ENCODE measurements at regions not wholly inside any gene's neighbourhood (a gene's known extent, or its start where the extent isn't known, plus 50 kb on each side); places are given as distances from the start of the nearest gene placed in this dataset.

DNA sequence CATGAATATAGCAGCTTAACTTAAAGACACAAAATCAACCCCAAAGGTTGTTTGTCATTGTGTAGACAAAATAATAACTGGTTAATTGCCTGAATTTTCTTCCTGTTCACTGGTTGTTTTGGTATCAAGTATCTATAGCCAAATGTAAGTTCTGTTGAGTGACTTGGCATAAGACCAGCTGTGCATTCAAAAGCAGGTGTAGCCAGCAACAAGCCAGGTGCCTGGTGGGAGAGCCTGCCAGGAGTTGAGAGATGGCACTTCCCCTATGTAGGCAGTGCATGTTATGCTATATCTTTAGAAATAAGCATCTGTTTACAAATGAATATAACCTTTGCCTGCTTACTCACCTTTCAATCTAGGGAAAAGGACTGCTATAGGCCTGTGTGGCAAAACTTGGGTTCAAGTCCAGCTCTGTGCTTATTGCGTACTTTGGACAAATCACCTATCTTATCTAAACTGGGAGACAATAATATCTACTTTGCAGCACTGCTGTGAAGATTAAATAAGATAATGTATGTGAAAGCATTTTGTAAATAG lies 84.9 kb upstream of the TBL1XR1 start:
- CTCF ChIA-PET (ENCODE audit: partially characterized antibody): interaction anchor here (0.6 kb wide), 1 partner anchor 10 kb away, joined by 3 read pairs; no protein-coding TSS in a partner anchor
- H3K18ac ChIP-seq (ENCODE audit: extremely low read depth, low read length): no peak overlapping the region
- H2BK120ac ChIP-seq (replicated peaks; ENCODE audit: low read depth, low read length): no peak overlapping the region
- no peaks in the 10 kb centered on the region for H3K79me1 ChIP-seq (ENCODE audit: low read depth, low read length)
- DNase-seq (ENCODE audit: low read depth in 1 of 2, low spot score in 2 of 2) (no peak), FAIRE-seq (no peak)
- H4K5ac ChIP-seq (ENCODE audit: insufficient read length, low read depth, low read length): no peak overlapping the region
- H3K14ac ChIP-seq (ENCODE audit: insufficient read length): no peak overlapping the region
- H3K9ac ChIP-seq (replicated peaks in 1 of 4; ENCODE audit: extremely low read depth in 1 of 4, low read depth in 3 of 4, low read length in 3 of 4): no peak overlapping the region
- H3K27ac ChIP-seq (ENCODE audit: low read depth, low read length): no peak overlapping the region
- H3K23ac ChIP-seq (ENCODE audit: insufficient read length): no peak overlapping the region
- H2AFZ ChIP-seq (ENCODE audit: low read length): no peak overlapping the region
- H3K56ac ChIP-seq (replicated peaks; ENCODE audit: insufficient read length, low read depth, low read length): no peak overlapping the region
- no peak overlapping the region for H3K4ac ChIP-seq (replicated peaks; ENCODE audit: insufficient read length, low read depth, low read length)
- no peak for TF ChIP-seq POLR2AphosphoS5 (IDR thresholded peaks at IDR 0.05; ENCODE audit: low read depth, low read length)
- TF ChIP-seq GTF2F1 (IDR thresholded peaks at IDR 0.05; ENCODE audit: borderline replicate concordance, low read depth, low read length): no peak
- no peak for TF ChIP-seq CBX5 (IDR thresholded peaks at IDR 0.05; ENCODE audit: low read depth, low read length)
- no peak for TF ChIP-seq SP4 (IDR thresholded peaks at IDR 0.05; ENCODE audit: low read length)
- no peak for TF ChIP-seq JUND (IDR thresholded peaks at IDR 0.05; ENCODE audit: low read length)
- no peak for TF ChIP-seq KDM4A (IDR thresholded peaks at IDR 0.05; ENCODE audit: low read depth, low read length, severe bottlenecking)
- TF ChIP-seq RXRA (IDR thresholded peaks at IDR 0.05; ENCODE audit: insufficient read depth, low read depth, low read length): no peak
- no peak for TF ChIP-seq CHD2 (IDR thresholded peaks at IDR 0.05; ENCODE audit: low read length)
- no peak for TF ChIP-seq JUN (IDR thresholded peaks at IDR 0.05; ENCODE audit: low read depth, low read length)
- no peak for TF ChIP-seq YY1 (IDR thresholded peaks at IDR 0.05; ENCODE audit: low read depth, low read length)
- TF ChIP-seq TCF12 (IDR thresholded peaks at IDR 0.05; ENCODE audit: low read depth, low read length): no peak
- TF ChIP-seq POU5F1 (IDR thresholded peaks at IDR 0.05; ENCODE audit: low read depth, low read length): no peak
- no peak for TF ChIP-seq NRF1 (IDR thresholded peaks at IDR 0.05; ENCODE audit: low read depth, low read length)
- no peaks in the 10 kb centered on the region for H3K36me3 ChIP-seq (ENCODE audit: control insufficient read depth in 2 of 4, insufficient read depth in 4 of 4, low read length in 3 of 4)
- H3K79me2 ChIP-seq (ENCODE audit: control insufficient read depth in 1 of 2, insufficient read depth in 2 of 2, low read length in 2 of 2): no peaks in the 10 kb centered on the region
- H2AK5ac ChIP-seq (ENCODE audit: low read depth, low read length): no peak overlapping the region
- peaks cover 4 to 21% (median 12%) of the 10 kb centered on the region in 4 experiments; a peak in 6 of 7 replicates for H3K4me1 ChIP-seq (replicated peaks in 1 of 4; ENCODE audit: control insufficient read depth in 3 of 4, insufficient read depth in 4 of 4, low read length in 3 of 4)
- no peaks in the 10 kb centered on the region; the same call in 1 of the 2 replicates for H3K23me2 ChIP-seq (ENCODE audit: low read depth, low read length)
- H4K8ac ChIP-seq (ENCODE audit: extremely low read depth, insufficient read depth, low read length): no peak overlapping the region
- H2BK12ac ChIP-seq (ENCODE audit: low read depth, low read length): no peak overlapping the region
- H3K27me3 ChIP-seq (replicated peaks in 1 of 4; ENCODE audit: control insufficient read depth in 3 of 4, extremely low read depth in 1 of 4, insufficient read depth in 3 of 4, low read length in 3 of 4): 0 out of 7 replicates have a peak, but pooled peaks cover 0 to 2% (median 0%) of the 10 kb centered on the region in 4 experiments
- H4K91ac ChIP-seq (replicated peaks; ENCODE audit: insufficient read length, low read length): no peak overlapping the region
- no peaks in the 10 kb centered on the region for H3K9me3 ChIP-seq (ENCODE audit: insufficient read depth in 2 of 2, low read depth in 1 of 2, low read length in 1 of 2)
- 93% methylated on average over 1 of the region's 1 CpG; no CpG with 5 or more reads in 1 of the 2 experiments for WGBS, 2 experiments (ENCODE audit: extremely low coverage in 1 of 2, insufficient coverage in 1 of 2, insufficient read length in 1 of 2, insufficient replicate concordance in 2 of 2, low coverage in 1 of 2, low lambda C conversion rate in 2 of 2, missing lambda C conversion rate in 1 of 2)
- no peaks in the 10 kb centered on the region for H4K20me1 ChIP-seq (replicated peaks in 1 of 2; ENCODE audit: control insufficient read depth in 1 of 2, insufficient read depth in 2 of 2, low read length in 2 of 2)
- H3K4me3 ChIP-seq (ENCODE audit: extremely low read depth in 1 of 4, insufficient read depth in 2 of 4, low read depth in 3 of 4, low read length in 4 of 4): no peak overlapping the region
- H2BK20ac ChIP-seq (ENCODE audit: low read length): no peak overlapping the region
- POLR2A ChIA-PET (ENCODE audit: partially characterized antibody): interaction anchor here (0.5 kb wide), 1 partner anchor 153 kb away, joined by 3 read pairs; no protein-coding TSS in a partner anchor
- H2BK5ac ChIP-seq (ENCODE audit: low read depth, low read length): no peak overlapping the region
- peak overlapping the region in 1 of 2 experiments; percentile 46; a peak in 1 of 4 replicates for H3K4me2 ChIP-seq (ENCODE audit: insufficient read depth in 1 of 2, low read depth in 2 of 2, low read length in 2 of 2)
- H2BK15ac ChIP-seq (ENCODE audit: low read length): no peak overlapping the region
